Hepatic stellate cell (primary cell): ENCODE measurements at regions not wholly inside any gene's neighbourhood (a gene's known extent, or its start where the extent isn't known, plus 50 kb on each side); places are given as distances from the start of the nearest gene placed in this dataset.
"Not testable (repeated sequence)": the region's sequence is repeated elsewhere in the genome, so short reads cannot be mapped to it uniquely, and the experiment has no call there.

Source experiments
- DNase-seq: peaks from one replicate; pipeline ENCODE4 v3.0.0; 2011; ENCODE audit warnings: low spot score

GRCh38 chr2:235219048-235219447, 267.2 kb downstream of the SH3BP4 start:
- DNase-seq, result no peak

GRCh38 chr2:235220331-235220730, 268.5 kb downstream of the SH3BP4 start:
- no peak for DNase-seq

DNA sequence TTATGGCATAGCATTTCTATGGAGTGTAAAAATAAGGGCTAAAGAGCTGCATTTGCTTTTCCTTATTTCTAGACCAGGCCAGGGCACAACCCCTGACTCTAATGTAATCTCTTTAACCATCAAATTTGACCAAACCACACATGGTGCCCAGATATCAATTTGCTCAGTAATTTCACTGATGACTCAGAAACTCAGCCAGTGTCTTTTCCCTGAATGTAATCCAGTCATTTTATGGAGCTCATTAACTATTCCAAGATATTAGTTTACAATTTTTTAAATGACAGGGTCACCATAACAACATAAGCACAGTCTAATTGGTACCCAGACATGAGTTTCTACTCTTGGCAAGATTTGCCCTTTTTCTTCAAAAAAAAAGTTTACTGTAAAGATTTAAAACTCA, 270.8 kb upstream of the AGAP1 start:
- DNase-seq, result no peak

DNA sequence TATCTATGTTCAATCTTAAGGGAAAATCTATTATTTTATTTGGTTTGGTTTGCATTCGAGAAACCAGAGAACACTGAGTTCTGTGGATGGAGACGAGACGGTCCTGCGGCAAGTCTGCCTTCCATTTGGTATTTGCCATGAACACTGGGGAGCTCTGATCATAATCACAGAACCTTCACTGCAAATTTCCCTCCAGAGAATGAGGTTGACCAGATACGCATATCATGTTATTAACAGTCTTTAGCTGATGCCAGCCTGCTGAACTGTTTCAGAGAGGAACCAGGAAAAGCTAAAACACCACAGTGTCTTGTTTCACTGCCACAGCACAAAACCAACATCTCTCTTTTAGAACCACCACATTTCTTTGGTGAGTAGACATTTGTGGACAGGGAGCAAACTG, 269.4 kb upstream of the AGAP1 start:
- no peak for DNase-seq

- DNase-seq, result no peak
These were observed 268.6 kb upstream of the AGAP1 start for GRCh38 chr2:235225261-235225660.

- DNase-seq, result no peak
These were observed 266.3 kb upstream of the AGAP1 start for GRCh38 chr2:235227590-235227989.

GRCh38 chr2:235228422-235228821, 265.4 kb upstream of the AGAP1 start:
- DNase-seq, result not testable (repeated sequence)

- DNase-seq, result no peak
These were observed 264.6 kb upstream of the AGAP1 start for GRCh38 chr2:235229236-235229635.

GRCh38 chr2:235230821-235231601, 262.8 kb upstream of the AGAP1 start:
- no peak for DNase-seq

GRCh38 chr2:235232449-235233433, 261.1 kb upstream of the AGAP1 start:
- DNase-seq, result no peak

- DNase-seq, result no peak
These were observed 259.1 kb upstream of the AGAP1 start for GRCh38 chr2:235234736-235235135.

DNA sequence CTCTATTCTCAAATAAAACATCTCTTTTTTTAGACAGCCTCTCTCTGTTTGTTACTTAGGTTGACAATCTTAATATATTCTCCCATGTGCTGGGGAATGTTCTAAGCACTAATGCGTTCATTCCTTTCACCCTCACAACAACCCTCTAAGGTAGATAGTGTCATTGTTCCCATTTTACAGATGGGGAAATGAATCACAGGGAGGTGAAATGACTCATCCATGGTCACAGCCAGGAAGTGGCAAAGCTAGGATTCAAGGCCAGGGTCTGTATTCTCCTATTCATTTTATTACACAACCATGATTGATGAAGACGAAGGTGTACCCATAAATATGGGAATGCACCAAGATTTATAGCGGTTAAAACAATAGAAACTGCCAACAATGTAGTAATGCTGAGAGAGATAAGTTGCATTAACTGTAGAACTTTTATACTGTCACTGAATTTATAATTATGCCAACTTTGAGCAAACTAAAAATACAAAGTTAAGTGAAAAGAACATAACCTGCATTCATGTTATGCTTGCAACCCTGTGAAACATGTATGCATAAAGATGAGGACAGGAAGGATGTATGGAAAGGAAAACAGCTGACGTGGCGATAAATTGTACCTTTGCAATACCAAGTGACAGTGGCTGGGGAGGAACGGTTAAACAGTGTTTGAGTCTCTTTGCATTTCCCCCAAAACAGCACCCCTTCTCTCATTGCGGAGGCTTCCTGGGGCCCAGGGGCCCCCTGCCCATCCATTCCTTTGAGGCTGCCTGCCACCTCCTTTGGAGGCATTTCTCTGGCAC, 257.7 kb upstream of the AGAP1 start:
- no peak for DNase-seq

- DNase-seq, result no peak
These were observed 255.3 kb upstream of the AGAP1 start for GRCh38 chr2:235238537-235238936.

DNA sequence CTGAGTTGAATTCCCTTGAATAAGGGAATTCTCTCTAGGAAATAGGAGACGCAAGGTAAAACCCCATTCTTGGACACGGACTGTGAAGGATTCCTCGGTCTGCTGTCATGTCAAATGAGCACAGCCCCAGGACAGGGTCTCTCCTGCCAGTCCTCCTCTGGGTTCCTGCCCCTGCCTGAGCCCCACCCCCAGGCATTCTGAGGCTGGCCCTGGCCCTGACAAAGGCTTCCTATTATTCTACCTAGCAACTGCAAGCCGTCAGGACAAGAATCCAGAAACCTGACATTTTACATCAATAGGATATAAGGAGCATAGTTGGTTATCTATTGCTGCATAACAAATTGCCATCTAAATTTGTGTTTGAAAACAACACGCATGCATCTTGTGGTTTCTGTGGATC, 253.3 kb upstream of the AGAP1 start:
- no peak for DNase-seq

DNA sequence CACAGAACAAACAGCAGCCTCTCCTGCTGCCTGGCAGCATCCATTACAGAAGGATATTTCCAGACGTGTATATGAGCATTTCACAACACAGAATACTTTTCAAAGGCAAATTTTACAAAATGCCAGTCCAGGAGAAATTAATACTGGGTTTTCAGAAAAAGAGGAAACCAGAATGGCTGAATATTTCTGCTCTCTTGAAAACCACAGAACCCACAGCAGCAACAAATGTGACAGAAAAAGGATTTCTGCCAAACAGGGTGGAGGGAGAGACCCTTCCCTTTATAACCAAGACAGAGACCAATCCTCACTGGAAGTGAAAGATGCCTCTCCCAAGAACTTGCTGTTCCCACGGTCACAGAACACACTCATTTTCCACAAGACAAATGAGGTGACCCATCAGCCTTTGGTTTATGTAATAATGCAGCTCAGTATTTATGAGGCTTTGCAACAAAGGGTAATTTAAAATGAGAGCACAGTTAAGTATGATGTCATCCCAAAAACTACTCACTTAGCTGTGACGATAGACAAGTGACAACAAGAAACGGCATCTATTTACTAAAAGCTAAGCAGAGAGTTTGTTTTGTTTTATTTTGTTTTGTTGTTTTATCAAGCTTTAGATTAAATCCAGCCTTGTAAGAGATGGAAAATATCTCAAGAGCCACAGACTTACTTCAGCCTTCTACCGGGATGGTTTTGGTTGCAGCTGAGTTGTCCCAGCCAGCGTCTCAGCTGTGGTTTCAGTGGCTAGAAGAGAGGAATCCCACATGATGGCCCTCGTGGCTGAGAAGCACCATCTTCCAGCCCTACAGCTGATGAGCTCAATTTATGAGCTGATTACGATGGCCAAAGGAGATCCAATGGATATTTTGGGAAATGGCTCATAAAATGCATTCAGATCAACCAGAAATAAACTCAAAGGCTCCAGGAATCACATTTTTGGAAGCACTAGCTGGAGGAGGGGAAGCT, 249.3 kb upstream of the AGAP1 start:
- no peak for DNase-seq

DNA sequence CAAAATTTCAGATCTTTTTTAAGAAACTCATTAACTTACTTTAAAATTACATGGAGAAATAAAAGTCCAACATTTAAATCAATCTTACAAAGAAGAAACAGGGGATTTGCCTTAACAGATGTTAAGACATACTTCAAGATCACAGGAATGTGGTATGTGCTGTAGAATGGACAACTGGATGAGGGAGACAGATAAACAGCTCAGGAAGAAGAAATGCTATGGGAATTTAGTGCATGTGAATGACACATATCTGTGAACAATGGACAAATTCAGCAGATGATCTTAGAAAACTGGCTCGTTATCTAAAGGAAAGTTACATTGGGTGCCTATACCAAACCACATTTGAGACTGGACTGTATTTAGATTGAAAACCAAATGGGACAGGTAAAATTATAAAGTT, 246.8 kb upstream of the AGAP1 start:
- DNase-seq, result no peak

GRCh38 chr2:235255693-235256092, 238.2 kb upstream of the AGAP1 start:
- no peak for DNase-seq

DNA sequence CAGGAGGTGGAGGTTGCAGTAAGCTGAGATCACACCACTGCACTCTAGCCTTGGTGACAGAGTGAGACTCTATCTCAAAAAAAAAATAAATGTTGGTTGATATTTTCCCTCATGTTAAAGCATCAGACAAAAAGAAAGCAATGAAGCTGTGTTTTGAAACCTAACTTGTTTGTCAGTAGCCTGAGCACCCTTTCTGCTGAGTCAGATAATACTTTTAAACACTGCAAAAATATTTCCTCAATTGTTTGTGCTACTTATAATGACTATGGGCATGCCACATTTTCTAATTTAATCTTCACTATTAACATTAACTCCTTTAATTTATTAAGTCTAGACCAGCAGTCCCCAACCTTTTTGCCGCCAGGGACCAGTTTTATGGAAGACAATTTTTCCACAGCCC, 236.3 kb upstream of the AGAP1 start:
- no peak for DNase-seq

- no peak for DNase-seq
These were observed 231.1 kb upstream of the AGAP1 start for GRCh38 chr2:235262750-235263149.

DNA sequence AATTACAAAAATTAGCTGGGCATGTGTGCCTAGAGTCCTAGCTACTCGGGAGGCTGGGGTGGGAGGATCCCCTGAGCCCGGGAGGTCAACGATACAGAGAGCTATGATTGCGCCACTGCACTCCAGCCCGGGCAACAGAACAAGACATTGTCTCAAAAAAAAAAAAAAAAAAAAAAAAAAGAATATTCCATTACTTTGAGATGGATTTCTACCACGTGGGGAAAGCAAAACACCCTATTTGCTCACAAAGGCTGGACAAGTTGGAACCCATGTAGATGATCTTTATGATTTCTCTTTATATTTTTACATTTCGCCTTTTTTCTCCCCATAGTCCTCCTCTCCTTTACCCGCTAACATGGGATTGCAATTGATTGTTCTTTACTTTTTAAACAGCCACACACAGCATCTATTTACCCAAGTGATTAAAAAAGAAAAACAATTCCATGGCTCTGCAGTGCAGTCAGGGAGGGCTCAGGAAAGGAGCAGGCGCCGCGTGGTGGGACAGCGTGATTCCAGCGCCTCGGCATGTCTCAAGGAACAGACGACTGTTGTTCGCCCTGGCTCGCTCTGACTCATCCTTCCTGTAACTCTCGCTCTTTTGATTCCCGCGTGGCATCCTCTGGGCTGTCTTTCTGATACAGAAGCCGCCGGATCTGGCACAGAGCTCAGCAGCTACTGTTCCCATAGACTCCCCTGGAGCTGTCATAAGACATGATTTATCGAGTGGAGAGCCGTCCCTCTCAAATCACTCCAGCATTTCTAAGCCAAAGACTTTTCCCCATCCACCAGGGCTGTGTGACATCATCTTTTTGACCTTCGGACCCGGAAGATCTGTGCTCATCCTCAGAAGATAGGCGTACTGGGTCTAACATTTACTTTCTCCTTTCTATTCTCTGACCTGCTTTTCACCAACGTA, 230.4 kb upstream of the AGAP1 start:
- peak; percentile 89 for DNase-seq
